Testis (tissue), 2 donors: ENCODE measurements at regions not wholly inside any gene's neighbourhood (a gene's known extent, or its start where the extent isn't known, plus 50 kb on each side); places are given as distances from the start of the nearest gene placed in this dataset.

Source experiments
- DNase-seq: peaks from one replicate; pipeline ENCODE4 v3.0.0-alpha.2; 2019
- H3K27ac ChIP-seq, 2 donors: fragments of 200-600 bp; sonication (generic); one replicate each; pipeline ENCODE4 v1.5.1; 2019
- H3K27me3 ChIP-seq: fragments of 200-600 bp; sonication (generic); one replicate; pipeline ENCODE4 v1.5.1; 2019
- H3K36me3 ChIP-seq: fragments of 200-600 bp; sonication (generic); one replicate; pipeline ENCODE4 v1.5.1; 2017; ENCODE audit warnings: low read depth; ENCODE audit errors: missing control alignments
- H3K4me1 ChIP-seq: fragments of 200-600 bp; sonication (generic); one replicate; pipeline ENCODE4 v1.5.1; 2019
- H3K4me3 ChIP-seq, 2 donors: fragments of 200-600 bp; sonication (generic); one replicate each; pipeline ENCODE4 v1.5.1; 2017 to 2019
- H3K9me3 ChIP-seq: fragments of 200-600 bp; sonication (generic); one replicate; pipeline ENCODE4 v1.5.1; 2017
- POLR2A ChIP-seq: fragments of 450-650 bp; IDR thresholded peaks from one replicate; pipeline ENCODE4 v1.6.1; 2017; ENCODE audit warnings: antibody characterized with exemption, mild to moderate bottlenecking, moderate library complexity
- WGBS, 2 donors: methylation state at CpG; one replicate each; pipeline ENCODE4 v1.1.5; 2018; 5-methylcytosine and 5-hydroxymethylcytosine counted together
- intact Hi-C: fragments of 100-400 bp; cut with DNase I; formaldehyde crosslinking; loops from one replicate; pipeline ENCODE4 v1.15.1; 2023; ENCODE audit warnings: low total_unique reads
- TF ChIP-seq, protein P1 (sequence below), 3 experiments: fragments of 450-650 bp in 2 of 3; fragments of 200-600 bp in 1 of 3; sonication (generic) in 1 of 3; IDR thresholded peaks; one replicate each; pipeline ENCODE4 v1.5.1; 2016 to 2019; ENCODE audit warnings: antibody characterized with exemption in 3 of 3, mild to moderate bottlenecking in 2 of 3, moderate library complexity in 1 of 3

DNA sequence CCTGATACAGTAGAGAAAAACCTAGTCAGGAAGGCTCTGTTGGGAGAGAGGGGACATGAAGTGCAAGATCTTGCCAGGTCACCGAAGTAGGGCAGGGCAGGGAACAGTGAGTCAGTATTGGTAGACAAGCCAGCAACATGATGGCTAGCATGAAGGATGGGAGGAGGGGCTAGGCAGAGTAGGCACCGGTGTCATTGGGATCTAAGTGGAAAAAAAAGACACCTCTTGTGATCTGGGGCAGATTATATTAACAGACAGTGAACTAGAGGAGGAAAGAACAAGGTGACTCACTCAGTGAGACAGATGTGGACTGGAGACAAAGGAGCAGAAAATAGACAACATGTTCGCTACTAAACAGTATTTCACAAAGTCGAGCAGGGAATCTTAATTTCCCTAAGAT, 149.2 kb upstream of the SLC24A5 start:
- WGBS, 2 donors = 86 to 89% methylated on average over 4 of the region's 4 CpGs

DNA sequence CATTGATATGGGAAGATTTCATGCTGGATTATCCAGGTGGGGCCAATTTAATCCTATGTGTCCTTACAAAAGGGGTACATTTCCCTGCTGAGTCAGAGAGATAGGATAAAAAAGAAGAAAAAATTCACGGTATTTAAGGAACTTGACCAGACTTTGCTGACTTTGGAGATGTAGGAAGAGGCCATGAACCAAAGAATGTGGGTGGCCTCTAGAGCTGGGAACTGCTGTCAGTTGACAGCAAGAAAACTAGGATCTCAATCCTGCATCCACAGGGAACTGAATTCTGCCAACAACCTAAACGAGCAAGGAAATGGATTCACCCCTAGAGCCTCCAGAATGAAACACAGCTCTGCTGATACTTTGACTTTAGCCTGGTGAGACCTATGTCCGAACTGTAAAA, 148.1 kb upstream of the SLC24A5 start:
- H3K4me3 ChIP-seq = no peak overlapping the region
- 89% methylated on average over 3 of the region's 3 CpGs for WGBS, 2 donors
- no peaks in the 10 kb centered on the region for H3K27me3 ChIP-seq
- H3K36me3 ChIP-seq = no peaks in the 10 kb centered on the region
- no peak overlapping the region for H3K27ac ChIP-seq
- H3K9me3 ChIP-seq = no peaks in the 10 kb centered on the region
- intact Hi-C loops = no loop called here
- TF ChIP-seq POLR2A = no peak
- TF ChIP-seq, protein P1, sequence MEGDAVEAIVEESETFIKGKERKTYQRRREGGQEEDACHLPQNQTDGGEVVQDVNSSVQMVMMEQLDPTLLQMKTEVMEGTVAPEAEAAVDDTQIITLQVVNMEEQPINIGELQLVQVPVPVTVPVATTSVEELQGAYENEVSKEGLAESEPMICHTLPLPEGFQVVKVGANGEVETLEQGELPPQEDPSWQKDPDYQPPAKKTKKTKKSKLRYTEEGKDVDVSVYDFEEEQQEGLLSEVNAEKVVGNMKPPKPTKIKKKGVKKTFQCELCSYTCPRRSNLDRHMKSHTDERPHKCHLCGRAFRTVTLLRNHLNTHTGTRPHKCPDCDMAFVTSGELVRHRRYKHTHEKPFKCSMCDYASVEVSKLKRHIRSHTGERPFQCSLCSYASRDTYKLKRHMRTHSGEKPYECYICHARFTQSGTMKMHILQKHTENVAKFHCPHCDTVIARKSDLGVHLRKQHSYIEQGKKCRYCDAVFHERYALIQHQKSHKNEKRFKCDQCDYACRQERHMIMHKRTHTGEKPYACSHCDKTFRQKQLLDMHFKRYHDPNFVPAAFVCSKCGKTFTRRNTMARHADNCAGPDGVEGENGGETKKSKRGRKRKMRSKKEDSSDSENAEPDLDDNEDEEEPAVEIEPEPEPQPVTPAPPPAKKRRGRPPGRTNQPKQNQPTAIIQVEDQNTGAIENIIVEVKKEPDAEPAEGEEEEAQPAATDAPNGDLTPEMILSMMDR (IDR thresholded peaks at IDR 0.05) = no peak
- DNase-seq = no peak
- H3K4me1 ChIP-seq = no peaks in the 10 kb centered on the region

More for the DNA sequence above, 149.2 kb upstream of the SLC24A5 start:
- Histone ChIP-seq H3K4me1 (no peaks in the 10 kb centered on the region), H3K36me3 (no peaks in the 10 kb centered on the region), H3K27me3 (no peaks in the 10 kb centered on the region), H3K27ac (no peak overlapping the region), H3K4me3 (no peak overlapping the region), H3K9me3 (no peaks in the 10 kb centered on the region)
- DNase-seq = no peak
- no peak for TF ChIP-seq POLR2A
- TF ChIP-seq, protein P1 (IDR thresholded peaks at IDR 0.05) = no peak
- intact Hi-C loops = no loop called here

DNA sequence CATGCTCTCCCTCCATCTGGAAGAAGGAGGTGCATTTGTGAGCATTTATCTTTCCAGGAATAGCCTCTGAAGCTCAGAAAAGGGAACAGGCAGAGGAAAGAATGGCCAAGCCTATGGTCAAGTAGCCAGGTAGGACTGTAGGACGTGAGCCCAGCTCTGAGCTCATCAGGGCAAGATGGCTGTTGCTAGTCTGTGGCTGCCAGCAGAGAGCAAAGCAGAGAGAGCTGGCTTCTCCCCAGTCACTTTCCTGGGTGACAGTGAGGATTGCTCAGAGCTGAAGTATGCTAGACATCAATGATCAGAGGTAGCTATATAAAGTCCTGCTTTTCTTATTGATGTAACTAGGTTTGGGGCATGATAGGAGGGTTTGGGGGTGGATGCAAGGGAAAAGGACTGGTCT, 146.1 kb upstream of the SLC24A5 start:
- 82 to 87% methylated on average over 1 of the region's 1 CpG for WGBS, 2 donors
- H3K36me3 ChIP-seq = no peaks in the 10 kb centered on the region
- no peak overlapping the region for H3K4me3 ChIP-seq
- intact Hi-C loops = no loop called here
- no peaks in the 10 kb centered on the region for H3K9me3 ChIP-seq
- no peaks in the 10 kb centered on the region for H3K27me3 ChIP-seq
- no peak for TF ChIP-seq POLR2A
- TF ChIP-seq, protein P1 (IDR thresholded peaks at IDR 0.05) = no peak
- DNase-seq = no peak
- H3K27ac ChIP-seq = no peak overlapping the region
- H3K4me1 ChIP-seq = no peaks in the 10 kb centered on the region

DNA sequence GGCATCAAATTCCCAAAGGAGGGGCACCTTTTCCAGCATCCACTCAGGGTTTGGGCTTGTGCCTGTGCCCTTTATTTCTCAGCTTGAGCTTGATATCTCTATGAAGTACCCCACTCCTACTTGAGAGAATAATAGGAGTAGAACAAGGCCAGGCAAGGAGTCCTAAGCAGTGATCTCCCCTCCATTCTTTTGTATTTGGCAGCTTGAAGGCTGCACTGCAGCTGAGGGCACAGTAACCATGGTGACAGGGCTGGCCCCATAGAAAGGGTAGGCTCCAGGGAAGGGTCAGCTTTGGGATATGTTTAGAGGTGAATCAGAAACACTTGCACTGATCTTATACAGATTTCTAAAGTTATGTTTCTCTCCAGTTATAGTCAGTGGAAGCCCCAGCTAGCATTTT, 145.4 kb upstream of the SLC24A5 start:
- DNase-seq = no peak
- H3K4me3 ChIP-seq = no peak overlapping the region
- TF ChIP-seq, protein P1 (IDR thresholded peaks at IDR 0.05) = no peak
- TF ChIP-seq POLR2A = no peak

DNA sequence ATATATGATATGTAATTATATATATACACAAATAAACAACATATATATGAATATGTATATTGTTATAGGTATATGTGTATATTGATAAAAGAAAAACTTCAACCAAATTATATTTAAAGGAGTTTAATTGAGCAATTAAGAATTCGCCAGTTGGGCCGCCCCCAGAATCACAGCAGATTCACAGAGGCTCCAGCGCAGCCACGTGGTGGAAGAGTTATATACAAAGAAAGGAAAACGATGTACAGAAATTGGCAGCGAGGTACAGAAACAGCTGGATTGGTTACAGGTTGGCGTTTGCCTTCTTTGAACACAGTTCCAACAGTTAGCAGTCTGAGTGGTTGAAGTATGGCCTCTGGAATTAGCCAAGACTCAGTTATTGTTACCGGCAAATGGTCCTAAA, 137.3 kb upstream of the SLC24A5 start:
- Histone ChIP-seq H3K9me3 (no peaks in the 10 kb centered on the region), H3K4me1 (peaks cover 5% of the 10 kb centered on the region), H3K27ac (no peak overlapping the region), H3K36me3 (no peaks in the 10 kb centered on the region), H3K27me3 (no peaks in the 10 kb centered on the region), H3K4me3 (no peak overlapping the region)
- TF ChIP-seq, protein P1 (IDR thresholded peaks at IDR 0.05) = no peak
- TF ChIP-seq POLR2A = no peak
- 59 to 66% methylated on average over 8 of the region's 8 CpGs for WGBS, 2 donors
- no peak for DNase-seq
- intact Hi-C loops = no loop called here

More for the DNA sequence above, 145.4 kb upstream of the SLC24A5 start:
- intact Hi-C loops = no loop called here
- Histone ChIP-seq H3K27me3 (no peaks in the 10 kb centered on the region), H3K4me1 (no peaks in the 10 kb centered on the region), H3K9me3 (no peaks in the 10 kb centered on the region), H3K36me3 (no peaks in the 10 kb centered on the region), H3K27ac (no peak overlapping the region)
